ENCODE measurements at regions not wholly inside any gene's neighbourhood (a gene's known extent, or its start where the extent isn't known, plus 50 kb on each side); places are given as distances from the start of the nearest gene placed in this dataset.

DNA sequence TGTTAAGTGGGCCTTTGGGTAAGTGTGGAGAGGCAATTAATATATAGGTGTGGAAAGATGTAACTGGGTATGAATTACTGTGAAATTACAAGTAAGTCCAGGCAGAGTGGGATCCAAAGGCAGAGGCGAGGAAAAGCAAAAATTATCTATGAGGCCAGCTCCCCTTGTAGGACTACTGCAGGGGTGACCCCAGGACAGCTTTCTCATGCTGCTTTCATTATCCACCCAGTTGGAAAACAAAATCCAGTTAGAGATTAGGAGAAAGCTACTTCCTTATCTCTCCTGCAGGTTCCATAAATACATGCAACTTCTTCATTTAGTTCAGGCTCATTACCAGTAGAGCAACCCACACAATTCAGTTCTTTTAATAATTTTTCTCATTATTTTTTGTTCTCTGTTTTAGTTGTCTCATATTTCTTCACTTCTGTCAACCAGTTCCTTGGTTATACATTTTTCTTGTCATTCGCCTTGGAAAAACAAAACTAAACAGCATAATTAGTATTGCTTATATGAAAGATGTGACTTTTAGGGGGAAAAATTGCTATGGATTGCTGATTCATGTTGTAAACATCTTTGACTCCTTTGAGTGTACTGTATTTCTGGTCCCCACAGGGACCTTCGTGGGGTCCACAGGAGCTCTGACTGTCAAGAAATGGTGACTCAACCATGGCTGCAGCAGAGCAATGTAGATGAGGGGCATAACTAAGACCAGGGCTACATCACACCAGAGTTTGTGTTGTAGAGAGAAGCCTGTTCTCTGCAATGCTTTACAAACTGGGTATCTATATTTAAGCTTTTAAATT lies 110.4 kb upstream of the PARD3B start:
- Mint-ChIP-seq H3K27ac (no peak overlapping the region), H3K36me3 (no peaks in the 10 kb centered on the region), H3K4me3 (no peak overlapping the region), H3K4me1 (no peaks in the 10 kb centered on the region), H3K9me3 (peaks cover 8% of the 10 kb centered on the region), H3K27me3 (no peaks in the 10 kb centered on the region)
- DNase-seq (ENCODE audit: low spot score in 2 of 2) (no peak), ATAC-seq (ENCODE audit: low read depth) (no peak)

DNA sequence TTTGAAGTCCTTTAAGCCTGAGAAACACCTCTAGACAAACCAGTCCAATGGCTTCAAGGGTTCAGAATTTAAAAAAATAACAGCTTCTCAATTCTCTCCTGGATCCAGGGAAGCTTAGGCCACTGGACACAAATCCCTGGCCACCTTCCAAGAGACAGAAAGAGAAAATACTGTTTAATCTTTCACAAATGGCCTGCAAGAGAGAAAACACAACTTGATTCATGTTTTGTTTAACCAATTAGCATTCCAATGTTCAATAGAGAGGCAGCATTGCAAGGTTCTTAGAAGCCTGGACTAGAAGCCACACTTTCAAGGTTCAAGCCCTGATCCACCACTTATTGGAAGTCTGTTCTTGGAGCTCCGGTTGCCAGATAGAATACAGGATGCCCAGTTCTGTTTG lies 109.0 kb upstream of the PARD3B start:
- Mint-ChIP-seq H3K36me3 (no peaks in the 10 kb centered on the region), H3K27ac (no peak overlapping the region), H3K4me3 (no peak overlapping the region), H3K27me3 (no peaks in the 10 kb centered on the region), H3K9me3 (peaks cover 5% of the 10 kb centered on the region), H3K4me1 (no peaks in the 10 kb centered on the region)
- ATAC-seq (ENCODE audit: low read depth) = no peak
- no peak for DNase-seq (ENCODE audit: low spot score in 2 of 2)

DNA sequence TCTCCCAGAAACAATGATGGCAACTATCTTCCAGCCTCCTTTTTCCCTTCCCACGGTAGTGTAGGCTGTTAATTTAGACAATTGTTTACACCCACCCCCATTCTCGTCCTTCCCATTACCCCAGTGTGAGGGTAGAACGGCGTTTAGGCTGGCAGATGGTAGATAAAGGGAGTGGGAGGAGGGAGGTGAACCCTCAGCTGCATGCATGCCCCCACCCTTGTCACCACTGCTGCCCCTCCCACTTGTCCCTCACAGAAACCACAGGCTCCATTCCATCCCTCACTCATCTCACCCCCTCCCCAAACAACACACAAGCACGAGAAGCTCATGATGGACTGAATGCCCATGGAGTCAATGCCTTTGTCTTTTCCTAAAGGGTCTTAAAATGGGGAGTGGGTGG lies 107.9 kb upstream of the PARD3B start:
- Mint-ChIP-seq H3K9me3 (peaks cover 4% of the 10 kb centered on the region), H3K27me3 (no peaks in the 10 kb centered on the region)
- no peak for ATAC-seq (ENCODE audit: low read depth)

DNA sequence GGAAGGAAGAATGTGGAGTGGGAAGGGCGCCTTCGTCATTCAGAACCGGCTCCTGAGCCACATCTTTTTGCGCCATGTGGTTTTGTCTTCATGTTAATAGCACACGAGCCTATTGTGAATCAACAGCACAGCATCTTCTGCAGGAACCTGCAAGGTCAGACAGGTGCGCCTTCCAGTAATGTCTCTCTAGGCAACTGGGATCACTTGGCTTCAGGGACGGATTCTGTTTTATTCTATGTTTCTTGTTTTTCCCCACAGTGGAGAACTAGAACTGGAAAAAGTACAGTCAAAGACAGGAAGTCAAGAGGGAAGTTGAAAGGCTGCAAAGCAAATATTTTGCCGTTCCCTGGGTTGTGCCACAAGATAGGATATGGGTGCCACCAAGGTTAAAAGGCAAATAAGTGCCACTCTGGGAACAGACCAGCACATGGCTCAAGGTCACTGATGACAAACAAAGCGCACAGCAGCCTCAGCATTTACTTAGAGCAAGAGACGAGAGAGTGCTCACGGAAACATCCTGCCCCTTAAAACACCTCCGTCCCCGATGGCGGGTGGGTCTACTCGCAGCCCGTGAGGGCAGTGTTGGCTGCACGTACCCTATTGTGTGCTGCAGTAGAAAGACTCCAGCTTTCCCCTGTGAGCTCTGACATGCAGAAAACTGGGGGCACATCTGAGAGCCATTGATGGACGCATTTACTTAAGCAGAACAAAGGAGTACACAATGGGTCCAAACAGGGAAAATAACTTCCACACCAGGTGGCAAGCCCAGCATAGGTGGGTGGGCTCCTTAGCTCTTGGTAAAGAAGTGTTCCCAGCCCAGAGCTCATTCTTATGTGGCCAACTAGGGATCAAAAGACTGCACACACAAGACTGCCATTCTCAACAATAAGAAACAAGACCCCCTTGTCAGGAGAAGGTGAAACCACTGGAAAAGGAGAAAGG lies 107.2 kb upstream of the PARD3B start:
- DNase-seq (ENCODE audit: low spot score in 2 of 2) = no peak
- ATAC-seq (ENCODE audit: low read depth) = no peak
- Mint-ChIP-seq H3K4me1 (no peaks in the 10 kb centered on the region), H3K36me3 (no peaks in the 10 kb centered on the region), H3K4me3 (no peak overlapping the region), H3K27ac (no peak overlapping the region), H3K27me3 (no peaks in the 10 kb centered on the region), H3K9me3 (peaks cover 2% of the 10 kb centered on the region)

More for the DNA sequence above, 107.9 kb upstream of the PARD3B start:
- H3K4me1 Mint-ChIP-seq = no peaks in the 10 kb centered on the region
- H3K27ac Mint-ChIP-seq = no peak overlapping the region
- no peak overlapping the region for H3K4me3 Mint-ChIP-seq
- H3K36me3 Mint-ChIP-seq = no peaks in the 10 kb centered on the region
- no peak for DNase-seq (ENCODE audit: low spot score in 2 of 2)

DNA sequence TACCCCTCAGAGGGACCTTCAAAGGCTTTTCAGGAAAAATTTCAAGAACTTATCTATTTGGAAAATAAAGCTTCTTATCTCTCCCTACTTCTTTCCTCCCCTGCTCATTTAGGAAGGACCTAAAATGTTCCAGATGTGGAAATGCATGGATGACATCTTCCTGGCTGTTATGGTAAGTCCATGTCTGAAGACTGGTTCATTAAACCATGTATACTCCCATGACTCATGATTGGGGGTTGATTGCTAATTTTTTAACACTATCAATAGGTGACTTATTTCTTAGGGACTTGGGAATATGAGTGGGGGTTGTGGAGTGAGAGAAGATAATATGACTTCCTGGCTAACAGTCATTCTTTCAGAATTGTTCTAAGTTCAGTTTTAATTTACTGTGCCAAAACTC lies 104.0 kb upstream of the PARD3B start:
- Mint-ChIP-seq H3K27me3 (peaks cover 1% of the 10 kb centered on the region), H3K27ac (no peak overlapping the region), H3K9me3 (peaks cover 10% of the 10 kb centered on the region), H3K4me1 (no peaks in the 10 kb centered on the region), H3K36me3 (peaks cover 2% of the 10 kb centered on the region), H3K4me3 (no peak overlapping the region)
- no peak for DNase-seq (ENCODE audit: low spot score in 2 of 2)
- no peak for ATAC-seq (ENCODE audit: low read depth)

DNA sequence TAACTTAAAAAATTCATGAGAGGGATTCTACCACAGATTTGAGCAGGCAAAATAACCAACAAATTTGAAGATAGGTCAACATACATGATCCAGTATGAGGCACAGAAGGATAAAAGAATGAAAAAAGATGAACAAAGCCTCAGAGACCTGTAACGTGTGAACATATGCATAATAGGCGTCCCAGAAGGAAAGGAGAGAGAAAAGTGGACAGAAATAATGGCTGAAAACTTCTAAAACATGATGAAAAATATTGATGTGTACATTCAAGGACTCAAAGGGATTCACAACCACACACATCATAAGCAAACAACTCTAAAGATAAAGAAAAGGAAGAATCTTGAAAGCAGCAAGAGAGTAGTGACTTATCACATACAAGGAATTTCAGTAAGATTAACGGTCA lies 100.1 kb upstream of the PARD3B start:
- no peak overlapping the region for H3K27ac Mint-ChIP-seq
- no peak overlapping the region for H3K4me3 Mint-ChIP-seq
- H3K36me3 Mint-ChIP-seq = peaks cover 2% of the 10 kb centered on the region
- DNase-seq (ENCODE audit: low spot score in 2 of 2) (no peak), ATAC-seq (ENCODE audit: low read depth) (no peak)
- no peaks in the 10 kb centered on the region for H3K4me1 Mint-ChIP-seq
- H3K9me3 Mint-ChIP-seq = peaks cover 12% of the 10 kb centered on the region
- H3K27me3 Mint-ChIP-seq = peaks cover 1% of the 10 kb centered on the region

DNA sequence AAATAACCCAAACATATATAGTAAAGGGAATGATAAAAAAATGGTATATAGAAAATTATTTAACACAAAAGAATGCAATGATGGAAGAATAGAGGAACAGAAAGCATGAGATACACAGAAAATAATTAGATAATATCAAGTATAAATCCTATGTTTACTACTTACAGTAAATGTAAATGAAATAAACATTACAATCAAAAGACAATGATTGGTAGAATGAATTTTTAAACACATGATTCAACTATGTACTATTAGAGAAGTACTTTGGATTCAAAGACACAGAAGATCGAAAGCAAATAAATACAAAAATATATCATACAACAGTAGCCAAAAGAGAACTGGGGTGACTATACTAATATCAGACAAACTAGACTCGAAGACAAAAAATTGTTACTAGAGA lies 97.6 kb upstream of the PARD3B start:
- no peaks in the 10 kb centered on the region for H3K4me1 Mint-ChIP-seq
- H3K4me3 Mint-ChIP-seq = no peak overlapping the region
- peaks cover 2% of the 10 kb centered on the region for H3K36me3 Mint-ChIP-seq
- H3K27ac Mint-ChIP-seq = no peak overlapping the region
- H3K9me3 Mint-ChIP-seq = peaks cover 12% of the 10 kb centered on the region
- ATAC-seq (ENCODE audit: low read depth) (no peak), DNase-seq (ENCODE audit: low spot score in 2 of 2) (no peak)
- peaks cover 1% of the 10 kb centered on the region for H3K27me3 Mint-ChIP-seq

DNA sequence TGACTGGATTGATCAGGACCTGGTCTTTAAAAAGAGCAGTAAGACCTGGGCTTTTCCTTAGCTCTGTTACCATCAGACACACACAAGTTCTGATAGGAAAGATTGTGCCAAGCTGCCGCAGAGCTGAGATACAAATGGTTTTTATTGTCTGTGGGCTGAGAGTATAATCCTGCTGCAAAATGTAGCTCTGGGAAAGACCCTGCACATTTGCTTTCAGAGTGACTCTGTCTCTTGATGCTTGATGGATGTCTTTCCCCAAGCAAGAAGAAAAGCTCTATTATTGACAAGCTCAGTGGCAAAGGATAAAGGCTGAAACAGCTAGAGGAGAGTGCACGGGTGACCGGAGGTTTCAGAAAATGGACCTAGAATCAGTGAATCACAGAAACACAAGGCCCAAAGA lies 95.3 kb upstream of the PARD3B start:
- no peak for ATAC-seq (ENCODE audit: low read depth)
- Mint-ChIP-seq H3K9me3 (peaks cover 12% of the 10 kb centered on the region), H3K4me1 (no peaks in the 10 kb centered on the region), H3K27ac (no peak overlapping the region), H3K36me3 (no peaks in the 10 kb centered on the region), H3K27me3 (no peaks in the 10 kb centered on the region), H3K4me3 (no peak overlapping the region)
- DNase-seq (ENCODE audit: low spot score in 2 of 2) = no peak

DNA sequence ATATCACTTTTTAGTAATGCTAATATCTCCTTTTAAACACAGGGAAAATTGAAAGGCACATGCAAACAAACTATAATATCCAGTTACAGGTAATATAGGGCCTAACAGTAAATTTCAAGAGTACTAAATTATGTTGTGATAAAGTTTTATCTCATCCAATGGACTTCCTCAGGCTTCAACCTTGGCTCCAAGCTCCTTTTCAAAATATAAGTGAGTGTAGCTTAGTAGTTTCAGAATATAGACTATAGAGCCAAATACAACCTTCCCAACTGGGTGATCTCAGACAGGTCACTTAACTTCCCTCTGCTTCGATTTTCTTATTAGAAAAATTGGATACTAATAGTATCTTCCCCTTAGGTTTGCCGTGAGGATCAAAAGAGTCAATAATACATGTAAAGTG lies 93.5 kb upstream of the PARD3B start:
- DNase-seq (ENCODE audit: low spot score in 2 of 2) = no peak
- Mint-ChIP-seq H3K4me1 (no peaks in the 10 kb centered on the region), H3K9me3 (peaks cover 3% of the 10 kb centered on the region), H3K27me3 (no peaks in the 10 kb centered on the region), H3K4me3 (no peak overlapping the region), H3K36me3 (no peaks in the 10 kb centered on the region), H3K27ac (no peak overlapping the region)
- no peak for ATAC-seq (ENCODE audit: low read depth)

DNA sequence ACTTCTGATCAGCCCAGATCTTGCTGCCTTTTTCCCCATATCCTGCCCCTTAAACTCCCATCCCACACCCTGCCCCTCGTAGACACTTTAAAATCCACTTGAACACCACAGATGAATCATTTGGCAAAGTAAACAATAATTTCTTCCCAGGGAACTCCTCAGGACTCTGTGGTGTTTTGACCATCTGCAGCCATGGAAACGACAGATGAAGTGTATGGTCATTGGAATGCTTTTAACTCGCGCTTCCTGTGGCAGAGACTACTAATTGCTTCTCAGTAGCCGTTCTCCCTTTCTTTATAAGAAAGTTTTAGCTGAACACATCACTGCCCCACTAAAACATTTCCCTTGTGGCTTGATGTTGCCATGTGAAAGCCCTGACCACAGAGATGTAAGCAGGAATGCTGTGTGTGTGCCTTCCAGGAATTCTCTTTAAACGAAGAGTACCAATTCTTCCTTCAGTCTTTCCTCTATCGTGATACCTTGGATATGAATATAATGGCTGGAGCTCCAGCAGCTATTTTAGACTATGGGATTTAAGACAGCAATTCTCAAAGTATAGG lies 92.7 kb upstream of the PARD3B start:
- H3K4me1 Mint-ChIP-seq = no peaks in the 10 kb centered on the region
- peaks cover 3% of the 10 kb centered on the region for H3K9me3 Mint-ChIP-seq
- no peaks in the 10 kb centered on the region for H3K27me3 Mint-ChIP-seq
- H3K36me3 Mint-ChIP-seq = no peaks in the 10 kb centered on the region
- DNase-seq (ENCODE audit: low spot score in 2 of 2) (no peak), ATAC-seq (ENCODE audit: low read depth) (no peak)
- no peak overlapping the region for H3K4me3 Mint-ChIP-seq
- no peak overlapping the region for H3K27ac Mint-ChIP-seq

DNA sequence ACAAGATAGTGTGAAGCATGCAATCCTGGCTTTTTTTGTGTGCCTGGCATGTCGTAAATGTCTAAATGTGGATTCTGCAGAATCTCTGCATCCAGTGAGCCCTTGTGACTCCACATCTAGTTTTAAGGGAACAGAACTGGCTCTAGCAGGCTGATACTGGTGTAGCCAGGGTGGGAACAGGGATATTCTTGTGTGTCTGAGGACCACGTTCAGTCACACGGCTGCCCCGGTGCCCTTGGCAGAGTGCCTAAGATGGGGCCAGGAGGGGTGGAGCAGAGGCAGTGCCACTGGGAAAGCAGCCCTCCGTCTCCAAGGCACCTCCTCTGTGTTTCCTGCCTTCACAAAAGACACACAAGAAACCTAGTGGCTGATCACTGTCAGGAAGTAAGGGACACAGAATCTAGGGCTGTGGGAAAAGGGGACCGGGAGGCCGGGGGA lies 91.5 kb upstream of the PARD3B start:
- Mint-ChIP-seq H3K27ac (no peak overlapping the region), H3K9me3 (peaks cover 2% of the 10 kb centered on the region), H3K27me3 (no peaks in the 10 kb centered on the region), H3K4me1 (no peaks in the 10 kb centered on the region), H3K4me3 (no peak overlapping the region), H3K36me3 (no peaks in the 10 kb centered on the region)
- no peak for DNase-seq (ENCODE audit: low spot score in 2 of 2)
- no peak for ATAC-seq (ENCODE audit: low read depth)

DNA sequence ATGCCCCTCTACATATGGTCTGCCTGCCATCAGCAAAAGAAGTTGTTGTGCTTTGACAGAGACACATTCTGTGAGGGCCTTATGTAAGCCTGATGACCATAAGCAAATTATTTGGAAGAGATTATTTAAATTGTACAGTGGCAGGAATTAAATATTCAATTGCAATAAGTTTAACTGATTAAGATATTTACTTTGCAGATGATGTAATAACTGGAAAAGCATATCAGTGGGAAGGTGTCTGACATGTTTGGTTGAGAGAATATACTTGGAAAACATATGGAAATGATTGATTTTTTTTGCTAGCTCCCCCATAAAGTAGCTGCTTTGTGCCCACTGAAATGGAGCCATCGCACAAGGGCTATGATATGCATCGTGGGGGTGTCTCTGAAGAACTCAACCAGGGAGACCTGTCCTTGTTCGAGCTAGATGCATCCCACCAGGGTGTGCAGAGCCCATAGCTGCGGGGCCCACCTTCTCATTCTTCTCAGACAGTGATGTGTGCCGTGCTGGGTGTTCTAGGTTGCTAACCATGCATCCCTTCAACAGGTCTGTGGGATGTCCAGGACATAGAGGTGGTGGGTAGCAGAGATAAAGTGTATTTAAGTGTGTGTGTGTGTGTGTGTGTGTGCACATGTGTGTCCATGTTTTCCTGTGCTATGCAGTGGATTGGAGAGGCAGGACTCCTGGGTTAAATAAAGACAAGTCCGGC lies 90.4 kb upstream of the PARD3B start:
- no peak overlapping the region for H3K27ac Mint-ChIP-seq
- no peaks in the 10 kb centered on the region for H3K36me3 Mint-ChIP-seq
- H3K4me3 Mint-ChIP-seq = no peak overlapping the region
- ATAC-seq (ENCODE audit: low read depth) (no peak), DNase-seq (ENCODE audit: low spot score in 2 of 2) (no peak)
- no peaks in the 10 kb centered on the region for H3K27me3 Mint-ChIP-seq
- no peaks in the 10 kb centered on the region for H3K4me1 Mint-ChIP-seq
- H3K9me3 Mint-ChIP-seq = peaks cover 3% of the 10 kb centered on the region

DNA sequence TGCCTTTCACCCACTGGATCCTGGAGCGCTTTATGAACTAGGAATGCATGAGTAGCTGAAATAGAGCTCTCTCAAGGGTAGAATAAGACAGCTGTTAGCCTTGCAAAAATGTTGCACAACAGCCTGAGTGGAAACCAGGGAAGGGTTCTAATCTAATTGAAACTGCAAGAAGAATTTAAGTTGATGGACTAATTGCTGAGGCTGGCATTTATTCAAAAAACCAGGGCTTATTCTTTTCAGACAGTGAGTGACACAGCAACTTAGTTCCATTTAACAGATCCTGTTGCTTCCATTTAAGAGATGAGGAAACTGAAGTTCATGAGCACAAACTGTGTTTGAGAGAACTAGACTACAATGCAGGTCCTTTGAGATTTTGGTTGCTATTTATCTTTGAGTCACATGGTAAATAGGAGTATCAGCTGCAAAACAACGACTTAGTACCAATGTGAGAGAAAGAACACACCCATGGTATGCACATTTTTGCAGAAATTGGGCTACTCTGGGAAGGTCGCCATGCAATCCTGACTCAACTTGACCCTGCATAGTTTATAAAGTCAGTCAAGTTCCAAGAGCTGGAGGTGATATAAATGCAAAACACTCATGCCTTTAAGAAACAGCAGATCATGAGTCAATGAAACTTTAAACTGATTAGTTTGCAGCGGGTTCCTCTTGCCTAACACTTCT lies 76.4 kb upstream of the PARD3B start:
- ATAC-seq (ENCODE audit: low read depth) = no peak
- Mint-ChIP-seq H3K36me3 (no peaks in the 10 kb centered on the region), H3K9me3 (peaks cover 3% of the 10 kb centered on the region), H3K27me3 (no peaks in the 10 kb centered on the region), H3K4me3 (no peak overlapping the region), H3K4me1 (no peaks in the 10 kb centered on the region), H3K27ac (no peak overlapping the region)
- DNase-seq (ENCODE audit: low spot score in 2 of 2) = no peak
